ENCODE measurements at regions not wholly inside any gene's neighbourhood (a gene's known extent, or its start where the extent isn't known, plus 50 kb on each side); places are given as distances from the start of the nearest gene placed in this dataset.
A peak's percentile ranks its signal among the peaks of the same experiment; 100 is the strongest.
"Not testable (repeated sequence)": the region's sequence is repeated elsewhere in the genome, so short reads cannot be mapped to it uniquely, and the experiment has no call there.

DNA sequence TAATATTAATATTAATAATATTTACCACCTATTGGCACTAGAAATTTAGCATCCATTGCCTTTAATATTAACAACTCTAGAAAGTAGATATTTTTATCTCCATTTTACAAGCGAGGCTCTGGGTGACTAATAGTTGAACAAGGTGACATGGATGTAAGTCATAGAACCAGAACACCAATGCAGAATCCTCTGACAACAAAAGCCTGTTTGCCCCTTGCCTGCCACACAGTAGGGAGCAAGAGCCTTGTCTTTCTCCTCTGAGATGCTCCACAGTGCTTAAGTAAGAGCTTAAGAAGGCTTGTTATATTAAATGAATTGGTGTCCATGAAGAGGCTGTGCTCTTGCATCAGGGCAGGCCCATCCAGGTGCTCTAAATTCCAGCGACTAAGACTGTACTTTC is 51.2 kb upstream of the LBX1 start:
- DNase-seq (ENCODE audit: low read depth), result no peak

DNA sequence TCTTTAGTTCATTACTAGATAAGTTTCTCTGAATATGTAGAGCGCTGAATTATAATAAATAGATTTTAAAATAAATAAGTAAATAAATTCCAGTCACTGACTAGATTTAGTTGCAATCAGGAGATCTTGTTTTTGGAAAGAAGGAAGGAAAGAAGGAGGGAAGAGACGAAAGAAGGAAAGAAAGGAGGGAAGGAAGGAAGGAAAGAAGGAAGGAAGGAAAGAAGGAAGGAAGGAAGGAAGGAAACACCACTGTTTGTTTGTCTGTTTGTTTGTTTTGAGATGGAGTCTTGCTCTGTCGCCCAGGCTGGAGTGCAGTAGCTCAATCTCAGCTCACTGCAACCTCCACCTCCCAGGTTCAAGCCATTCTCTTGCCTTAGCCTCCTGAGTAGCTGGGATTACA is 51.7 kb upstream of the LBX1 start:
- DNase-seq (ENCODE audit: low read depth), result not testable (repeated sequence)

DNA sequence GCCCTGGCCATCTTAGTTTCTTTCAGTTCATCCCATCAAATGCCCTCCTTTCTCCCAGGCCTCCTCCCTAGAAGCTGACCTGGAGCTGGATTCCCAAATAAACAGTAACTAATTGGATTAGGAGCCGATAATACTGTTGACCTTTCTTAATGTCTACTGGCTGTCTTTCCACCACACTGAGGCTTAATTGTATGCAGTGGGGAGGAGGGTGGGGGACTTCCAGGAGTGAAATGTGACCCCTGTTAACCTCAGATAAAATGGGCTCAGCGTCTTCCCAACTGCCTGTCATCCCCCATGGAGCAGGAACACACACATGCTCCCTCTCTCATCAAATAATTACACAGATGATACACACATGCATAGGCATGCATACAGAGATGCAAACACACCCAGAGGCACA is 53.7 kb upstream of the LBX1 start:
- no peak for DNase-seq (ENCODE audit: low read depth)

DNA sequence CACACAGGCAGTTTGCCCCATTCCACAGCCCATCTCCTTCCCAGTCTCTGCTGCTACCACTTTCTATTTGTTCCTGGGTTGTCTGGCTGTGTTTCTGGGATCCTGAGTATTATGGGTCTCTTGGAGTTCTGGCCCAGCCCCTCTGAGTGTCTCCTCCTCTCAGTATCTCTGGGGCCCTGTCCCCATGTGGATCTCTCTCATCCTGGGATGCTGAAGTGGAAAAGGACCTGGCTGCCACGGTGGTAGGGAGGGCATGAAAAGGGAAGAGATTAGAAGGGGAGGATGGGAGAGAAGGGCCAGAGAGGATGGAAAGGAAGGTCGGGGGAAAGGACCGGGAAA is 54.5 kb upstream of the LBX1 start:
- DNase-seq (ENCODE audit: low read depth), result no peak

DNA sequence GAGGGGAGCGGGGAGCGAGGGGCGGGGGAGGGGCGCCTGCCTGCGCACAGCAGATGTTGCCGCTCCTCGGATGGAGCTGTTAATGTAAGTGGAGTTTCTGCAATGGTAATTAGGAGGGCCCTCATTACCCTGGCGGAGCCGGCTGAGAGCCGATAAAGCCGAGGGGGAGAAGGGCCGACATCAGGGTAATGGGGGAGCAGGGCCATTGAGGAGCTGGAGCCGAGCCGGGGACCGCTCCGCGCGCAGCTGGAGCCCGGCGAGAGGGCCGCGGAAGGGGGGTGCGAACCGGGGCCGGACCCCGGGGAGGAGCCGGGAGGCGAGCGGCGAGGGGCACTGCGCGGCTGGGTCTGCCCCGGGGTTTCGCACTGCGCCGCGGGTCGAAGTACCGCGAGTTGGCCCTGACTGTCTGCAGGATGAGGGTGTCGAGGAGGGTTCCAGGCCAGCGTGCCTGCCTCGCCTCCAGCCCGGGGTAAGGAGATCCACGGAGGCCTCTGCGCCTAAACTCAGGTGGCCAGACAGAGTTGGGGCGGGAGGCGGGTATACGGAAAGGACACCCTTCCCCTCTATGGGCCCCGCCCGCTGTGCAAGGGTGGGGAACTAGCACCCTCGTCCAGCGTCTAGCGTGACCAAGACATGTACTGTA is 55.0 kb upstream of the LBX1 start:
- no peak for DNase-seq (ENCODE audit: low read depth)

DNA sequence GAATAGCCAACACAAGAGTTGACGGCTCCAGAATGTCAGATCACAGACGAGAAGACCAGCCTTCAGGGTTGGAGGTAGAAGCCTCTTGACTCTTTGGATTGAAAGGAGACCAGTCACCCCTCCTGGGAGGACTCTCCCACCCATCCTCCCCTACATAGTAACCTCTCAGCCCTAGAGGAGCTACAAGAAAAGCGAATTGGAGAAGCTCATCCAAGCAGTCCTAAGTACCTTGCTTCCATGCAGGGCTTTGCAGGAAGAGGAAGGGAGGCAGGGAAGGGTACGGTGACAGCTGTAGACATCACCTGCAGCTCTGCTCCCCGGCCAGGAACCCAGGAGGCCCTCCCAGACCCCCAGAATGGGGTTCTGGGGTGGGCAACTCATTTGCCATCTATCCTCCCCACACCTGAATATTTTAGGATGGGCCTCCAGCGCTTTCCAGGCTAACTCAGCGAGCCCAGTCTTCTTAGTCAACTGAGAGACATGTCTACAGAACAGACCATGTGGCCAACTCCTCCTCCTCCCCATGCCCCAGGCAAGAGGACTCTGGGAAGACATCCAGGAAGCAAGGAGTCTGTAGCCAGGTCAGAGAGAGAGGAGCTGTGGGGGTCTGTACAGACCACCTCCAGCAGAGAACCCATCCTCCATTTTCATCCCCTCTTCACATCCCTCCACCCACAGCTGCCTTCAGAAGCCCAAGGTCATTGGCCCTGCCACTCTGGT is 55.6 kb upstream of the LBX1 start:
- no peak for DNase-seq (ENCODE audit: low read depth)

DNA sequence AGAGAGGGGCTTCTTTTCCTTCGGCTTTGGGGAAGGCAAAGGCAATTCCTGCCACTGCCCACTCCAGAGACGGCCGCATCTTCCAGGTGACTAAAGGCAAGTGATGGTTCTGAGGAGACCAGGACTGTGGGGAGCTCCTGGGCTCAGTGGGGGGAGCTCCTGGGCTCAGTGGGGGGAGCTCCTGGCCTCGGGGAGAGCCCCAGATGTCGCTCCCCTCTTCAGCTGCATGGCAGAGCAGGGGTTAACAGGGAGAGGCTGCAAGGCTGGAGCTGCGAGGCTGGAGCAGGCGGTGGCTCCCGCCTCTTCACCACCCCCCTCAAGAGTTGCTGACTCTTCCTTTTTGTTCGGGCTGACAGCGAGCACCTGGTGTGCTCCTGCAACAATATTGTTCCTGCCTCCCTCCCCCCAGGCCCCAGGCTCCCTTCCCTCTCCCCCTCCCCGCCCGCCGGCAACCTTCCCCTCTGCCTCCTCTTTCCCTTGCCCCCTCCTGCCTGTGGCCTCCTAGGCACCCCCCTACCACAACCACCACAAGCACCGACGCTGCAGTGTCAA is 56.3 kb upstream of the LBX1 start:
- no peak for DNase-seq (ENCODE audit: low read depth)

DNA sequence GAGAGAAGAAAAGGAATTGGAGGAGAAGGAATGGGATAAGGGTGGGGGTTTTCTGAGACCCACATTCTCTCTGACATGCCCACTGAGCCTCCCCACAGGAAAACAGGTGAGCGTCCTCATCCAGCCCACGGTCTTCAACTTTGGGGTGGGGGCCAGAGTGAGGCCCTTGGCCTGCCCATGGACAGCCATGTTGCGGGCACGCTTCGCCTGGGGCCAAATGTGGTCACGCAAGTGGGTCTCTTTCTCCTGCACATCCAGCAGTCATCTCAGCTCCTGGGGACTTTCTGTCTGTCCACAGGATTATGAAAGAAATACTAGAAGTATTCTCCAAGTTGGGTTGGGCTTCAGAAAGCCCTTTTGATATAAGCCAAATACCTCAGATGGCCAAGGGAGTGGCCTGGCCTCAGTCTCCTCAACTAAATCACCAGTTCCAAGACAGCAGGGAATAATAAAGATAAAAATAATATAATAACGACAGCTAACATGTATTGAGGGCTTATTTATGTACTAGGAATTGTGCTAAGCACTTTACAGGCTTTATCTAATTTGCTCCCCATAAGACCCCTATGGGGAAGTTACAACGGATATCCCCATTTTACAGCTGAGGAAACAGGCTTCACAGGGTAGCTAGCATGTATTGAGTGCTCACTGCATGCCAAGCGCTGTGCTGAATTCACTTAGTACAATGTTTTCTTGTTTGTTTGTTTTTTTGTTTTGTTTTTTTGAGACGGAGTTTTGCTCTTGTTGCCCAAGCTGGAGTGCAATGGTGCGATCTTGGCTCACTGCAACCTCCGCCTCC is 57.2 kb upstream of the LBX1 start:
- no peak for DNase-seq (ENCODE audit: low read depth)

DNA sequence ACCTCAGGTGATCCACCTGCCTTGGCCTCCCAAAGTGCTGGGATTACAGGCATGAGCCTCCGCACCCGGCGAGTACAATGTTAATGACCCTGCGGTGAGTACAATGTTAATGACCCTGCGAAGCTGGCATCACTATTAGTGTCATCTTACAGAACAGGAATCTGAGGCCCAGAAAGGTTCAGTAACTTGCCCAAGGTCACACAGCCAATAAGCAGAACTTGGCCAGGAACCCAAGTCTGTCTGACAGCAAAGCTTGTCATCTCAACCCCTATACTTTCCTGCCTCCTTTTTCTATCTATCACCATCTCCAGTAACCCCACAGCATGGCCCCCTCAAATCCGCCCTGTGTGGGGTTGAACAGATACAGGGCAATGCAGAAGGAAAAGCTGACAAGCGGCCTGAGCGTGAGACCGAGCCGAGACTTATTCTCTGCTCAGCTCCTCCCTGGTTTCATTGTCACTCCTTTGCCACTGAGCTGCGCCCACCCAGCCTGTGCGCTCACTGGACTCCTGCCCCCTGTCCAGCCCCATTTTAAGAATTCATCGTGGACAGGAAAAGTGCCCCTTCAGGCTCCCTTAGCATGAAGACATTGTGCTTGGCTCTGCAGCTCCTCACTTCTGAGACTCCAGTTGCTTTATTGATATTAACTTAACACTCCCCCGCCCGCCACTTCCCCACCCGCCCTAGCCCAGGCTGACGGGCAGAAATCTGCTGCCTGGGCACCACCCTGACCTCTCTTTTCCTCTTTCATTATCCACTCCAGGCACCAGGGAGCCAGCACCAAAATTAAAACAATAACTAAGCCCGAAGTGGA is 58.1 kb upstream of the LBX1 start:
- DNase-seq (ENCODE audit: low read depth), result no peak

DNA sequence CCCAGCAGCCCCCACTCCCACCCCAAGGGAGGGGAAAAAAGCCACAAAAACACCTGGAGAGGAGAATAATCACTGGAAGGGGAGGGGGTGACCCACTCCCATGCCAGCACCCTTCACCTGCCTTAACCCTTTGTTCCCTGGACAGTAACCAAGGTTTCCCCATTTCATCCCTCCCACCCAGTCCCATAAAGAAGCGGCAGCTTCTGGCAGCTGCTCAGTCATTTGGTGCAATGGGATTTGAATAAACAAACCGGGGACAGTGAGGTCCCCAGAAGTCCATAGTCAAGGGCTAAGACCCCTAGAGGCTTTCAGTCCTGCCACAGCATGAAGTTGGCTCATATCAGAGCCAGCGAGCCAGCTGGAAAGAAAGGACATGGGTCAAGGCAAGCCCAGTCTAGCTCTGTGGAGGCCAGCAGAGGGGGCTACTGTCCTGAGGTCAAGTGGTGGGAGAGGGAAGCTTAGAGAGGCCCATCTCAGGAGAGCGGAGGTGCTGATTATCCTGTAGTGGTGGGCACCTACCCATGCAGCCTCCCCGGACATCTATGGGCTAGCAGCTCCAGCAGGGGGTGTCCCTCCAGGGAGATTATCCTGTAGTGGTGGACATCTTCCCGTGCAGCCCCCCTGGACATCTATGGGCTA is 58.9 kb upstream of the LBX1 start:
- peak; percentile 11 for DNase-seq (ENCODE audit: low read depth)

DNA sequence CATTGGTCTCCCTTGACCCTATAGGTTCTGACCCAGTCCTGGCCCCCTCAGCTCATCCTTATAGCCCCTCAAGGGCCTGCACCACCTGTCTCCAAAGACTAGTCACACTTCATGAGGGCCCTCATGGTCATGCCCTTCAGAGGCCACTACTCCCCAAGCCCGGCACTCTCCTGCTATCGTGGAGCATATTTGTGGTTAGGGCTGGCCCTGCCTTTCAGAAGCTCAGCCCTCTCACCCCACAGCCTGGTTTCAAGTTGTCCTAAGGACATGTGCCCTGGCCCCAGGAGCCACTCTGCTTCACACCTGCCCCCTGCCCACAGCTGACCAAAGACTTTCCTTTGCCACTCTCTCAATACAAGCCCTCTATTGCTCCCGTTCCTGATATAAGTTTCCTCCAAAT is 60.3 kb upstream of the LBX1 start:
- no peak for DNase-seq (ENCODE audit: low read depth)

DNA sequence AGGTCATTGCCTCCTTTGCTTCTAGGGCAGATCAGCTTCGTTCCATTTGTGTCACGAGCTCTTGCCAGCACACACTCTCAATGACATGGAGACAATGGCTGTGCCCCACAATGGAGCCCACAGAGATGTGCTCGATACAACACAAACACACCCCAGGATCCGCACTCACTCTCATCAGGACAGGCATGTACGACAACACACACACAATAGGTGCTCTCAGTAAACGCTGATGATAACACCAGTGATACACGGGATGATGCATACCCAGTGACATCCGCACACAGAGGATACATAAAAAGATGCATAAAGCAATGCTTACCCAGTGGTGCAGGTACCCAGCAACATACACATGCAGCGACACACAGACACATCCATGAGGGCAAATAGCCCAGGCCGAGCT is 61.2 kb upstream of the LBX1 start:
- no peak for DNase-seq (ENCODE audit: low read depth)

DNA sequence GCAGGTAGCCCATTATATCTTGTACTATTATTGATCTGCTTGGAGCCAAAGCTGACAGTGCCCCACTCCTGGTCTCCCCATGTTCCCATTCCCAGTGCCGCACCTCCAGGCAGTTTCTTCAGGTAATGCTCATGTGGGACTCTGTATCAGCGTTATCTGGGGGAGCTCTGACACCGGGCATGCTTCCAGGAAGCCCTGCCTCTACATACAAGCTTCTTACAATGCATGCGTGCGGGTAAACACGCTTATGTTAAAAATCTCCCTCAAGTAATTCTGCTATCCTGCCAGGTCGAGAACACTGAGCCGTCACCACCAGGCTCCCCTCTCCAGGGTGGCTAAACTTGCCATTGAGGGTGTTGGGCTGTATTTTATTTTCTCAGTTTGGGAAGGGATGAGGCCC is 61.6 kb upstream of the LBX1 start:
- DNase-seq (ENCODE audit: low read depth), result no peak

DNA sequence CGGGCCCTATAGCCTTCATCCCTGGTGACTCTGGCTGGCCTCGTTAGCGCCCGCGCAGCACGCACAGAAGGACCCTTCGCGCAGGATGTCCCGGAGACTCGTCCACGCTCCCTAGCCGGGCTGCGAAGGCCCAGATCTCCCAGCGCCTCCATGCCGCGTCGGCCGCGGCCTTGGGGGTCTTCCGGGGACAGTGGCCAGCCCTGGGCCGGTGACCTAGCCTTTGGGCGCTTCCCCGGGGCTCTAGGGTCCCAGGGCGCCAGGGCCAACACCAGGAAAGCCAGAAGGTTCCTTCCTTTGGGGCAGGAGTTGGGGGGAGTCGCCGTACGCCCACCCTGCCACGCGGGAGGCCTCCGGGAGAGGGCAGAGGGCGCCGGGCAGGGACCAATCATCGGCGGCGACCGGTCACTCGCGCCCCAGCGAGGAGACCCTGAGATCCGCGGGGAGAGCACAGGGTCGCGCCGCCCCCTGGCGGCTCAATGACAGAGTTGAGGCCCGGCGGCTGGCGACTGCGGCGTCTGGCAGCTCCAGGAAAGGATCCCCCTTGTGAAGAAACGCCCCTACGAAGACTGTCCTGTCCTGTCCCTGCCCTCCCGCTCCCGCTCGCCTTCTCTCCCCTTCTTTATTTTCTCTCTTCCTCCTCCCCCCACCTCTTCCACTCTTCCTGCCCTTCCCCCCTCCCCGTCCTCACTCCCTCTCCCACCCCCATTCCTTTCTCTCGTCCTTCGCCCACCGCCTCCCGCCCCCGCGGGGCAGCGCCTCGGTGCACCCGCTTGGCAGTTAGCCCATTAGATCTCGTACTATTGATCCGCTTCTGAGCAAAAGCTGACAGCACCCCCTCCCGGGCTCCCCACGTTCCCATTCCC is 62.3 kb upstream of the LBX1 start:
- peak; percentile 62 for DNase-seq (ENCODE audit: low read depth)

DNA sequence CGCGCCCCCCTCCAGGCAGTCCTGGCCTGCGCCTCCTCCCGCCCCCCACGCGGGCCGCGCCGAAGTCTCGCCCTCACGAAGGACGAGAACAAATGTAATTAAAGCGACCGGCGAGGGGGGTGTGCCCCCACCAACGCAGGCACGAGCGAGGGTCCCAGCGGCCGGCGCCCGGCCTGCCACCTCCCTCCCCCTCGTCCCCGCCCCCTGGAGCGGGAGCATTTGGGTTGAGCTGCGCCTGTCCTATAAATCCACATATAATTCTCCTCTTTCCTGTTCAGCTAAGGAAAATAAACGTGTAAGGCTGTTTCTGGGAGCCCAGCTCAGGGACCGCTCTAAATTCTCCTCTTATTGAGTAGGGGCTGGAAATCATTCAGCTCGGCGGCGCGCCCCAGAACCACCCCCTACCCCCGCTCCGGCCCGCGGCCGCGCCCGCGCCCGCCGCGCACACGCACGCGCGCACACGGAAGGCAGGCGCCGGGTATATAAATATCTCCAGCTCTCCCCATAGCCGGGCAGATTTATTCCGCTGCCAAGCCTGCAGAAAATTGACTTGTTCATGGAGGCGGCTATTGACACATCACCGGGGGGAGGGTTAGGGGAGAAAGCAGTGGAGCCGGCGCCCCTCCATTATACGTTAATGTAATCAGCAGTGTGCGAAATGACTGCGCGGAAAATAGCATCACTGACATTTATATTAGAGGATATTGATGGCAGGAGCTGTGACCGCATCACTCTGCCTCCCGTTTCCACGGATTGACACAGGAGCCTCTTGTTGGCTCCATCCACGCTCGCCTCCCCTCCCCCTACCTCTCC is 61.6 kb upstream of the BTRC start:
- DNase-seq (ENCODE audit: low read depth), result no peak

DNA sequence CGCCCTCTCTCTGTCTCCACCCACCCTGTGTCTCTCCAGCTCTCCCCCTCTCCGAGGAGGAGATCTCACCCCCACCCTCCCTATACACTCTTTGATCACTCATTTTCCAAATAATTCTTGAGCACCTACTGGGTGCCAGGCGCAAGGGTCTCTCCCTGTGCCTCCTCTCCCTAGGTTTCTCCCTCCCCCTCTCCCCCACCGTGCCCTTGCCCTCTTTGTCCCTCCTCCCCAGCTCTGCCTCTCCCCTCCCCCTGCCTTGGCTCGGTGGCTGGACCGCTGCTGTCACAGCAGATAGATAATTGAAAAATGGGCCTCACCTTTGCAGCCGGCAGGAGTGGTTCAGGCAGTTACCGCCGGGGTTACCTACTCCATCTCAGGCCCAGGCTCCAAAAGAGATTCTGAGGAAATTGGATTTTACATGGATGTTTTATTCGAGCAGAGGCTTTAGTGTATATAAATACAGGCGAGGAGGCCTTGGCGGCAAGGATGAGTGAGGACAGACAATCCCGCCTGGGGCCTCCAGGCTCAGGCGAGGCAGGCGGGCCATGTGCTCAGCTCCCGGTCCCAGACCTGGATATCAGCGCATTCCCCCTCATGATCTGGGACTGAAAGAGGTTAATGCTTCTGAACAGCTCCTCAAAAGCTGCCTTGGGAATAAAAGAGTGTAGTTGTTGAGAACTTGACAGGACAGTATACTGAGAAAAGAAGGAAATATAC is 60.8 kb upstream of the BTRC start:
- DNase-seq (ENCODE audit: low read depth), result no peak

DNA sequence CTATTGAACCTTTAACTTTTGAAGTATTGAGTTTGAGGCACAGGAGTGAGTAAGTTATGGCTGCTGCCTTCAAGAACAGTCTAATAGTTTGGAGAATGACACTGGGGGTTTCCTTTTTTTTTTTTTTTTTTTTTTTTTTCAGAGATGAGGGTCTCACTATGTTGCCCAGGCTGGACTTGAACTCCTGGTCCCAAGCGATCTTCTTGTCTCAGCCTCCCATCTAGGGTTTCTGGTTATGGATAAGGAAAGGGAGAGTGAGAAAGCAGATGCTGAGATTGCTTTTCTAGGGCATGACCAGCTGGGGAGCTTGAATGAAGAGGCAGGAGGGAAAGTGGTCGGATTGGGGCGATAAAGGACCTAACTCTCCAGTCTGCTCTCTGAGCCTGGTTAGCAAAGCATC is 59.9 kb upstream of the BTRC start:
- DNase-seq (ENCODE audit: low read depth), result no peak

DNA sequence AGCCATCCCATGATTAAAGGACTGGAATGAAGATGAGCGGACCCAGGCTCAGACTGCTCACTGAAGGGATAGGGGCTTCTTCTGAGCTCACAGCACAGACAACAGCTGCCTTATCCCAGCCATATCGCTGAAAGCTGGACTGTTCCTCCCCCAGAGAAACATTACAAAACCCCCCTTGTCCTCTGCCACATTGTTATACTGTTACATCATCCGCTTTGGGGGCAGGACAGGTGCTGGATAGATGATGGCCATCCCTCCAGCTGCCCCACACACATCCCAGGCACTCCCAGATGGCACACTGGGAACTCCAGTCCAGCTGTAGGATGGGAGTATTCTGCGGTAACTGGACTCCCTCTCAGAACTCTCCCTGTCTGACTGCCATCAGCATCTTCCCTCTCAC is 58.7 kb upstream of the BTRC start:
- DNase-seq (ENCODE audit: low read depth), result no peak

All from HT1080 (cell line).